ENCODE measurements at regions not wholly inside any gene's neighbourhood (a gene's known extent, or its start where the extent isn't known, plus 50 kb on each side); places are given as distances from the start of the nearest gene placed in this dataset.

GRCh38 chr6:94350833-94351232 is 931.5 kb upstream of the EPHA7 start:
- no peaks in the 10 kb centered on the region for H3K27me3 ChIP-seq (ENCODE audit: insufficient read depth, low read depth, low read length)
- H2AFZ ChIP-seq (ENCODE audit: low read depth, low read length): no peak overlapping the region
- no peaks in the 10 kb centered on the region for H3F3A ChIP-seq (ENCODE audit: insufficient read depth, low read length, poor library complexity, severe bottlenecking)
- no peak overlapping the region for H3K4me3 ChIP-seq (ENCODE audit: low read length)
- H3K4me2 ChIP-seq (ENCODE audit: low read length): no peak overlapping the region
- H4K20me1 ChIP-seq (ENCODE audit: insufficient read depth): no peaks in the 10 kb centered on the region
- TF ChIP-seq MXI1 (conservative IDR thresholded peaks at IDR 0.05; ENCODE audit: poor library complexity, severe bottlenecking) (no peak), SMC3 (conservative IDR thresholded peaks at IDR 0.05; ENCODE audit: poor library complexity) (no peak), POLR2AphosphoS5 (IDR thresholded peaks at IDR 0.05) (no peak), RAD21 (conservative IDR thresholded peaks at IDR 0.05) (no peak), TAF1 (IDR thresholded peaks at IDR 0.05; ENCODE audit: low read depth) (no peak), EZH2 (IDR thresholded peaks at IDR 0.05; ENCODE audit: borderline replicate concordance, insufficient read depth, low read length, poor library complexity, severe bottlenecking) (no peak)
- TF ChIP-seq, protein P1, sequence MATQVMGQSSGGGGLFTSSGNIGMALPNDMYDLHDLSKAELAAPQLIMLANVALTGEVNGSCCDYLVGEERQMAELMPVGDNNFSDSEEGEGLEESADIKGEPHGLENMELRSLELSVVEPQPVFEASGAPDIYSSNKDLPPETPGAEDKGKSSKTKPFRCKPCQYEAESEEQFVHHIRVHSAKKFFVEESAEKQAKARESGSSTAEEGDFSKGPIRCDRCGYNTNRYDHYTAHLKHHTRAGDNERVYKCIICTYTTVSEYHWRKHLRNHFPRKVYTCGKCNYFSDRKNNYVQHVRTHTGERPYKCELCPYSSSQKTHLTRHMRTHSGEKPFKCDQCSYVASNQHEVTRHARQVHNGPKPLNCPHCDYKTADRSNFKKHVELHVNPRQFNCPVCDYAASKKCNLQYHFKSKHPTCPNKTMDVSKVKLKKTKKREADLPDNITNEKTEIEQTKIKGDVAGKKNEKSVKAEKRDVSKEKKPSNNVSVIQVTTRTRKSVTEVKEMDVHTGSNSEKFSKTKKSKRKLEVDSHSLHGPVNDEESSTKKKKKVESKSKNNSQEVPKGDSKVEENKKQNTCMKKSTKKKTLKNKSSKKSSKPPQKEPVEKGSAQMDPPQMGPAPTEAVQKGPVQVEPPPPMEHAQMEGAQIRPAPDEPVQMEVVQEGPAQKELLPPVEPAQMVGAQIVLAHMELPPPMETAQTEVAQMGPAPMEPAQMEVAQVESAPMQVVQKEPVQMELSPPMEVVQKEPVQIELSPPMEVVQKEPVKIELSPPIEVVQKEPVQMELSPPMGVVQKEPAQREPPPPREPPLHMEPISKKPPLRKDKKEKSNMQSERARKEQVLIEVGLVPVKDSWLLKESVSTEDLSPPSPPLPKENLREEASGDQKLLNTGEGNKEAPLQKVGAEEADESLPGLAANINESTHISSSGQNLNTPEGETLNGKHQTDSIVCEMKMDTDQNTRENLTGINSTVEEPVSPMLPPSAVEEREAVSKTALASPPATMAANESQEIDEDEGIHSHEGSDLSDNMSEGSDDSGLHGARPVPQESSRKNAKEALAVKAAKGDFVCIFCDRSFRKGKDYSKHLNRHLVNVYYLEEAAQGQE (IDR thresholded peaks at IDR 0.05; ENCODE audit: borderline replicate concordance): no peak
- H3K79me2 ChIP-seq (replicated peaks; ENCODE audit: insufficient read depth, low read length): no peaks in the 10 kb centered on the region
- H3K9me2 ChIP-seq (ENCODE audit: insufficient read depth, low read length): no peaks in the 10 kb centered on the region
- H3K9me3 ChIP-seq (ENCODE audit: low read length): no peaks in the 10 kb centered on the region
- H3K27ac ChIP-seq (ENCODE audit: low read length): no peak overlapping the region
- H3K36me3 ChIP-seq (ENCODE audit: insufficient read depth, low read length): no peaks in the 10 kb centered on the region
- no peak overlapping the region for H3K9ac ChIP-seq (ENCODE audit: low read length)

DNA sequence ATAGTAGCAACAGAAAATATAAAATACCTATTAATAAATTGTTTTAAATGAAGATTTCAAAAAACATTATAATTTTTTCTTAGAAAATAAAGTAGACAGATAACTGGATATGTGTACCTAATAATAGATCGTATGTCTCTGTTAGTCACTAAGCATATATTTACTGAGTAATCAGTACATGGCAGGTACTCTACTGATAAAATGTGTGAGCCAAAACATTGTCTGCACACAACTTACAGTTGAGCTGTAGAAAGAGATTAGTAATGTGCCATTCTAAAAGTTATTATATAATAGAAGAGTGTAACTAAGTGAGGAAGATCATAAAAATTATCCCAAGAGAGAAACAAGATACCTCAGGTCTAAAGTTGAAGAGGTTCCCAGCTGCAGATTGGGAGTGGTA is 929.9 kb upstream of the EPHA7 start:
- TF ChIP-seq SMC3 (conservative IDR thresholded peaks at IDR 0.05; ENCODE audit: poor library complexity) (no peak), TAF1 (IDR thresholded peaks at IDR 0.05; ENCODE audit: low read depth) (no peak), MXI1 (conservative IDR thresholded peaks at IDR 0.05; ENCODE audit: poor library complexity, severe bottlenecking) (no peak), POLR2AphosphoS5 (IDR thresholded peaks at IDR 0.05) (no peak), EZH2 (IDR thresholded peaks at IDR 0.05; ENCODE audit: borderline replicate concordance, insufficient read depth, low read length, poor library complexity, severe bottlenecking) (no peak), EP300 (conservative IDR thresholded peaks at IDR 0.05; ENCODE audit: poor library complexity, severe bottlenecking) (no peak), RAD21 (conservative IDR thresholded peaks at IDR 0.05) (no peak)
- TF ChIP-seq, protein P2, sequence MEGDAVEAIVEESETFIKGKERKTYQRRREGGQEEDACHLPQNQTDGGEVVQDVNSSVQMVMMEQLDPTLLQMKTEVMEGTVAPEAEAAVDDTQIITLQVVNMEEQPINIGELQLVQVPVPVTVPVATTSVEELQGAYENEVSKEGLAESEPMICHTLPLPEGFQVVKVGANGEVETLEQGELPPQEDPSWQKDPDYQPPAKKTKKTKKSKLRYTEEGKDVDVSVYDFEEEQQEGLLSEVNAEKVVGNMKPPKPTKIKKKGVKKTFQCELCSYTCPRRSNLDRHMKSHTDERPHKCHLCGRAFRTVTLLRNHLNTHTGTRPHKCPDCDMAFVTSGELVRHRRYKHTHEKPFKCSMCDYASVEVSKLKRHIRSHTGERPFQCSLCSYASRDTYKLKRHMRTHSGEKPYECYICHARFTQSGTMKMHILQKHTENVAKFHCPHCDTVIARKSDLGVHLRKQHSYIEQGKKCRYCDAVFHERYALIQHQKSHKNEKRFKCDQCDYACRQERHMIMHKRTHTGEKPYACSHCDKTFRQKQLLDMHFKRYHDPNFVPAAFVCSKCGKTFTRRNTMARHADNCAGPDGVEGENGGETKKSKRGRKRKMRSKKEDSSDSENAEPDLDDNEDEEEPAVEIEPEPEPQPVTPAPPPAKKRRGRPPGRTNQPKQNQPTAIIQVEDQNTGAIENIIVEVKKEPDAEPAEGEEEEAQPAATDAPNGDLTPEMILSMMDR (IDR thresholded peaks at IDR 0.05; ENCODE audit: poor library complexity, severe bottlenecking): no peak
- TF ChIP-seq, protein P1 (IDR thresholded peaks at IDR 0.05; ENCODE audit: borderline replicate concordance): no peak
- Histone ChIP-seq H3K4me2 (ENCODE audit: low read length) (no peak overlapping the region), H2AFZ (ENCODE audit: low read depth, low read length) (no peak overlapping the region), H3K9me3 (ENCODE audit: low read length) (no peaks in the 10 kb centered on the region), H3K36me3 (ENCODE audit: insufficient read depth, low read length) (no peaks in the 10 kb centered on the region), H3K9me2 (ENCODE audit: insufficient read depth, low read length) (no peaks in the 10 kb centered on the region), H4K20me1 (ENCODE audit: insufficient read depth) (no peaks in the 10 kb centered on the region), H3K27me3 (ENCODE audit: insufficient read depth, low read depth, low read length) (no peaks in the 10 kb centered on the region), H3K4me3 (ENCODE audit: low read length) (no peak overlapping the region), H3F3A (ENCODE audit: insufficient read depth, low read length, poor library complexity, severe bottlenecking) (no peaks in the 10 kb centered on the region), H3K27ac (ENCODE audit: low read length) (no peak overlapping the region), H3K9ac (ENCODE audit: low read length) (no peak overlapping the region), H3K79me2 (replicated peaks; ENCODE audit: insufficient read depth, low read length) (no peaks in the 10 kb centered on the region)

Measured in neural cell (in vitro differentiated cells).